Breast epithelium (tissue), 3 donors: ENCODE measurements at regions not wholly inside any gene's neighbourhood (a gene's known extent, or its start where the extent isn't known, plus 50 kb on each side); places are given as distances from the start of the nearest gene placed in this dataset.
"Not testable (repeated sequence)": the region's sequence is repeated elsewhere in the genome, so short reads cannot be mapped to it uniquely, and the experiment has no call there.

Experiments used
- POLR2A ChIP-seq: fragments of 450-650 bp; IDR thresholded peaks from one replicate; pipeline ENCODE4 v1.6.1; 2016; ENCODE audit warnings: antibody characterized with exemption, mild to moderate bottlenecking, moderate library complexity
- TF ChIP-seq, protein P1 (sequence below), 3 donors: fragments of 450-650 bp; IDR thresholded peaks; one replicate each; pipeline ENCODE4 v1.5.1; 2016 to 2017; ENCODE audit warnings: antibody characterized with exemption in 3 of 3, mild to moderate bottlenecking in 3 of 3, moderate library complexity in 3 of 3

DNA sequence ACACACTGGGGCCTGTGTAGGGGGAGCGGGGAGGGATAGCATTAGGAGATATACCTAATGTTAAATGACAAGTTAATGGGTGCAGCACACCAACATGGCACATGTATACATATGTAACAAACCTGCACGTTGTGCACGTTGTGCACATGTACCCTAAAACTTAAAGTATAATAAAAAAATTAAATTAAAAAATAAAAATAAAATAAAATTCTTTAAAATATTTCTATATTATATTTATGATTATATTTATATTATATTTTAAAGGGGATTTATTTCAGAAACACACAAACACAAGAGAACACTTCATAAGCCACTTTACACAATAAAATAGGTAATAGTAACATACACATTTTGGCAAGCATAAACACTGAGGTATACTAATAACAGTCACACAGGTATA lies 309.8 kb downstream of the LTN1 start:
- TF ChIP-seq, protein P1, sequence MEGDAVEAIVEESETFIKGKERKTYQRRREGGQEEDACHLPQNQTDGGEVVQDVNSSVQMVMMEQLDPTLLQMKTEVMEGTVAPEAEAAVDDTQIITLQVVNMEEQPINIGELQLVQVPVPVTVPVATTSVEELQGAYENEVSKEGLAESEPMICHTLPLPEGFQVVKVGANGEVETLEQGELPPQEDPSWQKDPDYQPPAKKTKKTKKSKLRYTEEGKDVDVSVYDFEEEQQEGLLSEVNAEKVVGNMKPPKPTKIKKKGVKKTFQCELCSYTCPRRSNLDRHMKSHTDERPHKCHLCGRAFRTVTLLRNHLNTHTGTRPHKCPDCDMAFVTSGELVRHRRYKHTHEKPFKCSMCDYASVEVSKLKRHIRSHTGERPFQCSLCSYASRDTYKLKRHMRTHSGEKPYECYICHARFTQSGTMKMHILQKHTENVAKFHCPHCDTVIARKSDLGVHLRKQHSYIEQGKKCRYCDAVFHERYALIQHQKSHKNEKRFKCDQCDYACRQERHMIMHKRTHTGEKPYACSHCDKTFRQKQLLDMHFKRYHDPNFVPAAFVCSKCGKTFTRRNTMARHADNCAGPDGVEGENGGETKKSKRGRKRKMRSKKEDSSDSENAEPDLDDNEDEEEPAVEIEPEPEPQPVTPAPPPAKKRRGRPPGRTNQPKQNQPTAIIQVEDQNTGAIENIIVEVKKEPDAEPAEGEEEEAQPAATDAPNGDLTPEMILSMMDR (IDR thresholded peaks at IDR 0.05), result not testable (repeated sequence)
- not testable (repeated sequence) for TF ChIP-seq POLR2A
